ENCODE measurements at regions not wholly inside any gene's neighbourhood (a gene's known extent, or its start where the extent isn't known, plus 50 kb on each side); places are given as distances from the start of the nearest gene placed in this dataset.
"Not testable (repeated sequence)": the region's sequence is repeated elsewhere in the genome, so short reads cannot be mapped to it uniquely, and the experiment has no call there.

DNA sequence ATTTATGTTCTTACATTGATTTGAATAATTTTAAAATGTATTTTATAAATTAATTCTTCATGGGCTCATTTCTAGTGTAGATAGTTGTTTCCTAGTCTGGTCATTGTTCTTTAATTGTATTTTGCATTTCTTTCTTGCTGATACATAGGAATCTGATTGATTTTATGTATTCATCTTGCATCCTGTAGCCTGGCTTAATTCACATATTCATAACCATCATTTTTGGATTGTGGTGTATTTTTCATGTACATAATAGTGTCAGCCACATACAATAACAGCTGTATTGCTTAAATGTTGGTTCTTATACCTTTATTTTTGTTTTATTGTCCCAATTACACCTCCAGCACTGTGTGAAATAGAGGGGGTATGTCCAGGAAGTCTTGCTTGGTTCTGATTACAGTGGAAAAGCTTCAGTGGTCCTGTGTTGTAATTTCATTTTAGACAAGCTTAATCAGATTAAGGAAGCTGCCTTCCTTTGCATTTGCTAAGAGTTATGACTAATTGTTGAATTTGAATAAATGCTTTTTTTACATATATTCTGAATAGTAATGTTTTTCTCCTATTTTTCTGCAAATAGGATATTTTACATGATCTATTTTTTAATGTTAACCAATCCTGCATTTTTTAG is 103.7 kb downstream of the USP22 start:
- Histone ChIP-seq H3K27me3 (no peaks in the 10 kb centered on the region), H3K4me1 (peaks cover 4 to 22% (median 12%) of the 10 kb centered on the region in 4 donors), H3K27ac (replicated peaks in 1 of 4) (no peak overlapping the region), H3K36me3 (no peaks in the 10 kb centered on the region), H3K4me3 (no peak overlapping the region), H3K9me3 (no peaks in the 10 kb centered on the region)
- DNase-seq (ENCODE audit: extremely low spot score) = no peak
- TF ChIP-seq EP300 (IDR thresholded peaks at IDR 0.05) (no peak), POLR2AphosphoS5 (IDR thresholded peaks at IDR 0.05) (no peak), CTCF (IDR thresholded peaks at IDR 0.05) (no peak), POLR2A (IDR thresholded peaks at IDR 0.05; ENCODE audit: low read depth) (no peak)
- intact Hi-C loops (cut with DNase I) = loop anchor here (10.0 kb wide), 1 partner anchor 56 kb away; no protein-coding TSS in a partner anchor

GRCh38 chr17:20941872-20942271 is 100.9 kb downstream of the USP22 start:
- no peak for TF ChIP-seq POLR2A (IDR thresholded peaks at IDR 0.05; ENCODE audit: low read depth)
- no peak for TF ChIP-seq EP300 (IDR thresholded peaks at IDR 0.05)
- no peak for TF ChIP-seq POLR2AphosphoS5 (IDR thresholded peaks at IDR 0.05)
- TF ChIP-seq CTCF (IDR thresholded peaks at IDR 0.05) = no peak
- intact Hi-C loops (cut with DNase I) = no loop called here
- DNase-seq (ENCODE audit: extremely low spot score) = no peak
- Histone ChIP-seq H3K27me3 (no peaks in the 10 kb centered on the region), H3K4me1 (peaks cover 0 to 2% (median 0%) of the 10 kb centered on the region in 4 donors), H3K27ac (replicated peaks in 1 of 4) (no peak overlapping the region), H3K4me3 (no peak overlapping the region), H3K9me3 (no peaks in the 10 kb centered on the region), H3K36me3 (no peaks in the 10 kb centered on the region)
- WGBS = 93% methylated on average over 5 of the region's 5 CpGs

DNA sequence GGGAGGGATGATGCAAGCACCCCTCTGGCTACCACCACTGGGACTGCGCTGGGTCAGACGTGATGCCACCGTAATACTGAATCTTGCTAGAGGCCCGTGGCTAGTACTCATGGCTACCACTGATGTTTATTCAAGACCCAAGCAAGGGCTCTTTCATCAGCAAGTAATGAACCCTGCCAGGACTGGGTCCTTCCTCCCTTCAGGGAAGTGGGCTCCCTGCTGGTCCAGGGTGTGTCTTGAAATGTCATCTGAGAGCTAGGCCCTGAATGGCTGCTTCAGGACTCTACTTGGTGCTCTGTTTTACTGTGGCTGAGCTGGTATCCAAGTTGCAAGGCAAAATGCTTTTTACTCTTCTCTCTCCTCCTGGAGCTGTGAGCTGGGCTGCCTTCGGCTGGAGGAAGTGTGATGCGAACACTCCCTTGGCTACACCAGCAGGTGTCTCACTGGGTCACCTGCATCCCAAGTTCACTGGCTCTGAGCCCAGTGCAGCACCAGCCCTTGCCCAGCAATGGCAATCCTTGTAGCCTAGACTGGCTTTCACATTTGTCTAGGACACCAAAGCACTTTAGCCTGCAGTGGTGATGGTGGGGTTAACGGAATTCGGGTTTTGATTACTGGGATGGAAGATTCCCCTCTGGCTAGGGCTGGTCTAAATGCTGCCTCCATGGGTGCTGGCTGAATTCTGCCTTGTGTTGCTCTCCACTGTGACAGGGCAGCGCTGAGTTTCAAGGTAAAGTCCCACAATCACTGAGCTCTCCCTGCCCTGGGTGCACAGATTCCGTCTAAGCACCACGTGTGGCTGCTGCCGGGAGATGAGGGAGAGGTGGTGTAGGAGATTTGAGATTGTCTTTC is 98.6 kb downstream of the USP22 start:
- no peaks in the 10 kb centered on the region for H3K36me3 ChIP-seq
- peaks cover 0 to 8% (median 0%) of the 10 kb centered on the region in 4 donors for H3K27me3 ChIP-seq
- intact Hi-C loops (cut with DNase I) = no loop called here
- DNase-seq (ENCODE audit: extremely low spot score) = no peak
- WGBS = 73% methylated on average over 9 of the region's 12 CpGs
- no peaks in the 10 kb centered on the region for H3K4me1 ChIP-seq
- H3K4me3 ChIP-seq = no peak overlapping the region
- H3K9me3 ChIP-seq = no peaks in the 10 kb centered on the region
- no peak overlapping the region for H3K27ac ChIP-seq (replicated peaks in 1 of 4)
- TF ChIP-seq POLR2AphosphoS5 (IDR thresholded peaks at IDR 0.05) (no peak), CTCF (IDR thresholded peaks at IDR 0.05) (no peak), EP300 (IDR thresholded peaks at IDR 0.05) (no peak), POLR2A (IDR thresholded peaks at IDR 0.05; ENCODE audit: low read depth) (no peak)

DNA sequence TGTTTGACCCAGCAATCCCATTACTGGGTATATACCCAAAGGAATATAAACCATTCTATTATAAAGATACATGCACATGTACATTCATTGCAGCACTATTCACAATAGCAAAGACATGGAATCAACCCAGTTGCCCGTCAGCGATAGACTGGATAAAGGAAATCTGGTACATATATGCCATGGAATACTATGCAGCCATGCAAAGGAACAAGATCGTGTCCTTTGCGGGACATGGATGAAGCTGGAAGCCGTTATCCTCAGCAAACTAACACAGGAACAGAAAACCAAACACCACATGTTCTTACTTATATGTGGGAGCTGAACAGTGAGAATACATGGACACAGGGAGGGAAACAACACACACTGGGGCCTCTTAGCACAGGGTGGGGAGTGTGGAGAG is 95.1 kb downstream of the USP22 start:
- H3K4me3 ChIP-seq; intact Hi-C loops (cut with DNase I); DNase-seq (ENCODE audit: extremely low spot score); H3K27ac ChIP-seq (replicated peaks in 1 of 4); H3K4me1 ChIP-seq; H3K9me3 ChIP-seq; H3K36me3 ChIP-seq: not testable (repeated sequence)
- peaks cover 0 to 13% (median 2%) of the 10 kb centered on the region in 4 donors for H3K27me3 ChIP-seq
- 98% methylated on average over 5 of the region's 5 CpGs for WGBS

DNA sequence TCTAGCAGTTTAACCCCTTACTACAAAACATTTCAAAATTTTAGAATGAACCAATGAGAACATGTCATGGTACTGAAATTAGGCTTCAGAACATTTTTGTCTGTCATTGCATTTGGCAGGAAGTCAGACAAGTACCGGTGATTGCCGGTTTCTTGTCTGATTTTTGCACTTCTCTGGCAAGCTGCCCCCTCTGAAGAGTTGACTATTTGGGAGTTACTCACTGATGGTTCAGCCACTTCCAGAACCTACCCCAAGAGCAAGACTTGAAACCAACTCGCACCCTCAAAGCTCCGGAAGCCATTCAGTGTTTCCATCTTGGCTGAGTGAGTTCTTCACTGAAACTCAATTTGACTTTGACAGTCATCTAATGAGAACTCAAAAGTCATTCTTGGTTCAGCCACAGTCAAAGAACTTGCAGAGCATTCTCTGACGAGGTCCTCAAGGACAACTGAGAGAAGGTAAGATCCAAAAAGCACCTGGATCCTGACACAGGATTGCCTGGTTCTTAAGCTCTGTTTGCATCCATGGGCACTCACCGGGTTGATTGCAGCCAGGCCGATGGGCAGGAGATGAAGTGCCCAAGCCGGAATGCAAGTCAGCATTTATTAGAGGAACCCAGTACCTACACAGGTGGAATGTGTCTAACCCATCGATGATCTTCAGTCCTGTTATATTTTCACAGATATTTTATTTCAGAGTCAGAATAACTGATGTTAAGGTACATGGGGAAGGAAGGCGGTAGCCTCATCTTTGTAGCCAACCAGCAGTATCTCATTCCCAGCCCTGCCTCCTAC is 93.6 kb downstream of the USP22 start:
- TF ChIP-seq EP300 (IDR thresholded peaks at IDR 0.05) (no peak), POLR2A (IDR thresholded peaks at IDR 0.05; ENCODE audit: low read depth) (no peak), CTCF (IDR thresholded peaks at IDR 0.05) (no peak), POLR2AphosphoS5 (IDR thresholded peaks at IDR 0.05) (no peak)
- Histone ChIP-seq H3K4me3 (no peak overlapping the region), H3K27ac (replicated peaks in 1 of 4) (no peak overlapping the region), H3K4me1 (no peaks in the 10 kb centered on the region), H3K27me3 (peaks cover 0 to 13% (median 2%) of the 10 kb centered on the region in 4 donors), H3K9me3 (no peaks in the 10 kb centered on the region), H3K36me3 (no peaks in the 10 kb centered on the region)
- DNase-seq (ENCODE audit: extremely low spot score) = no peak
- intact Hi-C loops (cut with DNase I) = no loop called here
- WGBS = 84% methylated on average over 10 of the region's 10 CpGs

All from esophagus muscularis mucosa (tissue), 4 donors.